ENCODE measurements at regions not wholly inside any gene's neighbourhood (a gene's known extent, or its start where the extent isn't known, plus 50 kb on each side); places are given as distances from the start of the nearest gene placed in this dataset.

DNA sequence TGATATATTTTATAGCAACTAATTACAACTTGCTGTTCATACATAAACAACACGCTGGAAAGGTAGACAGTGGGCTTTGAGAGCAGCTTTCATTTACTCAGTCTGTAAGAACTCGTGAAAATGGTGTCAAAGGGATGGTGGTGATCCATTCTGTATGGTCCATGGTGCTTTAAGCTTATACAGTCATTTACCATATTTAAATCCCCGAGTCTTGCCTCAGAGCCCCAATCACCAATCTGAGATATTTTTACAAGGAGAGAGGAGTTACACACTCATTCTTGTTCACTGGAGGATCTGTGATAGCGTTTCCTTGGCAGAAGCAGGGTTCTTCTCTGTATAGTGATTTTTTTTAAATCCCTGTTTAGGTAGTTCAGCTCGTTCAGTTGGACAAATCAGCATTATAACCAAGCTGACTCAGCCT, 694.6 kb downstream of the USP25 start:
- Histone ChIP-seq H2AFZ (ENCODE audit: low read length) (peak overlapping the region; percentile 74), H3K79me2 (ENCODE audit: insufficient read depth, low read length) (peaks cover 31% of the 10 kb centered on the region)
- TF ChIP-seq, protein P1, sequence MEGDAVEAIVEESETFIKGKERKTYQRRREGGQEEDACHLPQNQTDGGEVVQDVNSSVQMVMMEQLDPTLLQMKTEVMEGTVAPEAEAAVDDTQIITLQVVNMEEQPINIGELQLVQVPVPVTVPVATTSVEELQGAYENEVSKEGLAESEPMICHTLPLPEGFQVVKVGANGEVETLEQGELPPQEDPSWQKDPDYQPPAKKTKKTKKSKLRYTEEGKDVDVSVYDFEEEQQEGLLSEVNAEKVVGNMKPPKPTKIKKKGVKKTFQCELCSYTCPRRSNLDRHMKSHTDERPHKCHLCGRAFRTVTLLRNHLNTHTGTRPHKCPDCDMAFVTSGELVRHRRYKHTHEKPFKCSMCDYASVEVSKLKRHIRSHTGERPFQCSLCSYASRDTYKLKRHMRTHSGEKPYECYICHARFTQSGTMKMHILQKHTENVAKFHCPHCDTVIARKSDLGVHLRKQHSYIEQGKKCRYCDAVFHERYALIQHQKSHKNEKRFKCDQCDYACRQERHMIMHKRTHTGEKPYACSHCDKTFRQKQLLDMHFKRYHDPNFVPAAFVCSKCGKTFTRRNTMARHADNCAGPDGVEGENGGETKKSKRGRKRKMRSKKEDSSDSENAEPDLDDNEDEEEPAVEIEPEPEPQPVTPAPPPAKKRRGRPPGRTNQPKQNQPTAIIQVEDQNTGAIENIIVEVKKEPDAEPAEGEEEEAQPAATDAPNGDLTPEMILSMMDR (IDR thresholded peaks at IDR 0.05; ENCODE audit: extremely low read depth, low read depth, low read length) = no peak

GRCh38 chr21:16425376-16425775, 695.6 kb downstream of the USP25 start:
- no peaks in the 10 kb centered on the region for H3K27me3 ChIP-seq (ENCODE audit: insufficient read depth, low read length)
- peaks cover 16% of the 10 kb centered on the region for H3K4me1 ChIP-seq (ENCODE audit: insufficient read depth, low read length)
- H3K4me2 ChIP-seq (ENCODE audit: insufficient read depth, low read length) = no peak overlapping the region
- no peak overlapping the region for H2AFZ ChIP-seq (ENCODE audit: low read length)
- H3K4me3 ChIP-seq (ENCODE audit: insufficient read depth, low read length) = no peak overlapping the region
- DNase-seq (ENCODE audit: insufficient read length, low spot score, missing footprints) = no peak
- no peaks in the 10 kb centered on the region for H3K36me3 ChIP-seq (ENCODE audit: insufficient read depth, low read length)
- H4K20me1 ChIP-seq (ENCODE audit: insufficient read depth, low read length) = no peaks in the 10 kb centered on the region
- TF ChIP-seq, protein P1 (IDR thresholded peaks at IDR 0.05; ENCODE audit: extremely low read depth, low read depth, low read length) = no peak
- H3K79me2 ChIP-seq (ENCODE audit: insufficient read depth, low read length) = peaks cover 26% of the 10 kb centered on the region
- no peak overlapping the region for H3K27ac ChIP-seq (ENCODE audit: low read depth, low read length)
- no peaks in the 10 kb centered on the region for H3K9me3 ChIP-seq (ENCODE audit: low read depth, low read length)

More for the DNA sequence above, 694.6 kb downstream of the USP25 start:
- Histone ChIP-seq H3K4me2 (ENCODE audit: insufficient read depth, low read length) (peak overlapping the region; percentile 92), H3K4me3 (ENCODE audit: insufficient read depth, low read length) (peak overlapping the region; percentile 65), H3K4me1 (ENCODE audit: insufficient read depth, low read length) (peaks cover 21% of the 10 kb centered on the region), H3K27ac (ENCODE audit: low read depth, low read length) (peak overlapping the region; percentile 63), H4K20me1 (ENCODE audit: insufficient read depth, low read length) (no peaks in the 10 kb centered on the region), H3K9me3 (ENCODE audit: low read depth, low read length) (no peaks in the 10 kb centered on the region), H3K36me3 (ENCODE audit: insufficient read depth, low read length) (no peaks in the 10 kb centered on the region), H3K27me3 (ENCODE audit: insufficient read depth, low read length) (no peaks in the 10 kb centered on the region)
- no peak for DNase-seq (ENCODE audit: insufficient read length, low spot score, missing footprints)

DNA sequence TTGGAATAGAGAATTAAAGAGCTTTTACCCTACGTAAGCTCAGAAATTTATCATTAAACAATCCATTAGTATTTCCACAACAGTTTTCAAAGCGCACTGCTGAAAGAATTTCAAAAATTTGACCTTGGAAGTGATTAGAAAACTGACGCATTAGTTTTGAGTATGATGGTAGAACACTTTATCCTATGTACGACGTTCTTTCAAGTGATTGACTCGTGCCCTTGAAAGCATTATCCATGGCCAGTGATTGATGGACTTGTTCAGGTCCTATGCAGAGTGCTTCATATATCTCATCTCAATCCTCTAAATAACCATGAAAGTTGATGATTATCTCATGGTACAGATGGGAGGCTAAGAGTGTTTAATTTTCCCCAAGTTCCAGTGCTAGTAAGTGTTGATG, 697.2 kb downstream of the USP25 start:
- Histone ChIP-seq H3K27me3 (ENCODE audit: insufficient read depth, low read length) (no peaks in the 10 kb centered on the region), H2AFZ (ENCODE audit: low read length) (no peak overlapping the region), H3K4me3 (ENCODE audit: insufficient read depth, low read length) (no peak overlapping the region), H4K20me1 (ENCODE audit: insufficient read depth, low read length) (no peaks in the 10 kb centered on the region), H3K27ac (ENCODE audit: low read depth, low read length) (no peak overlapping the region), H3K36me3 (ENCODE audit: insufficient read depth, low read length) (no peaks in the 10 kb centered on the region), H3K4me2 (ENCODE audit: insufficient read depth, low read length) (no peak overlapping the region), H3K79me2 (ENCODE audit: insufficient read depth, low read length) (peaks cover 17% of the 10 kb centered on the region), H3K4me1 (ENCODE audit: insufficient read depth, low read length) (peaks cover 16% of the 10 kb centered on the region), H3K9me3 (ENCODE audit: low read depth, low read length) (no peaks in the 10 kb centered on the region)
- DNase-seq (ENCODE audit: insufficient read length, low spot score, missing footprints) = no peak
- TF ChIP-seq, protein P1 (IDR thresholded peaks at IDR 0.05; ENCODE audit: extremely low read depth, low read depth, low read length) = no peak

DNA sequence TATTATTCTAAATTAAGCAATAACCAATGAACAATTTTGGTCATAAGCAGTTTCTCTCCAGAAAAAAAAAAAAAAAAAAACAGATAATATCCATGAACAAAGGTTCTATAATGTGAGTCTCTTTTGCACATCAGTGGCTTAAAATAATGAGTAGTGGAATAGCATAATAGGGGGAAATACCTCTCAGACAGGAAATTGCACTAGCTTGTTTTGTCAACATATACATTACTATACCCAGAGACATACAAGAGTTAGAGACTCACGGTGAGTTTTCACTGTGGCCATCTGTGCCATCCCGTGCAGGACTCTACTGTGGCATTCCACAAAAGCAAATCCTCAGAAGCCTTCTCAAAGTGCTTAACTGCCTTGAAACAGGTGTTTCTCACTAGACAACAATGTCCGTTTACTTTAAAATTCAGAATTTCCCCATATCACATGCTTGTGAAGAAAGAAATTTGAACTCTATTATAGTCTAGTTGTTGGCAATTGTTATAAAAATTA, 697.9 kb downstream of the USP25 start:
- Histone ChIP-seq H3K27me3 (ENCODE audit: insufficient read depth, low read length) (no peaks in the 10 kb centered on the region), H3K36me3 (ENCODE audit: insufficient read depth, low read length) (no peaks in the 10 kb centered on the region), H3K4me2 (ENCODE audit: insufficient read depth, low read length) (no peak overlapping the region), H3K4me1 (ENCODE audit: insufficient read depth, low read length) (peaks cover 15% of the 10 kb centered on the region), H3K79me2 (ENCODE audit: insufficient read depth, low read length) (peaks cover 15% of the 10 kb centered on the region), H2AFZ (ENCODE audit: low read length) (no peak overlapping the region), H3K27ac (ENCODE audit: low read depth, low read length) (no peak overlapping the region), H3K4me3 (ENCODE audit: insufficient read depth, low read length) (no peak overlapping the region), H3K9me3 (ENCODE audit: low read depth, low read length) (no peaks in the 10 kb centered on the region), H4K20me1 (ENCODE audit: insufficient read depth, low read length) (no peaks in the 10 kb centered on the region)
- TF ChIP-seq, protein P1 (IDR thresholded peaks at IDR 0.05; ENCODE audit: extremely low read depth, low read depth, low read length) = no peak
- DNase-seq (ENCODE audit: insufficient read length, low spot score, missing footprints) = no peak
